Small intestine (tissue), 7 donors: ENCODE measurements at regions not wholly inside any gene's neighbourhood (a gene's known extent, or its start where the extent isn't known, plus 50 kb on each side); places are given as distances from the start of the nearest gene placed in this dataset.
"Not testable (repeated sequence)": the region's sequence is repeated elsewhere in the genome, so short reads cannot be mapped to it uniquely, and the experiment has no call there.

Experiments
- DNase-seq, 2 donors: peaks; one replicate each; pipeline versions ENCODE4 v3.0.0 to v3.0.0-alpha.2; 2013
- FAIRE-seq: peaks from 2 replicates; lab custom pipeline; 2012; peaks lifted over from hg19 to GRCh38; lab: Jason Lieb, UNC
- H3K27ac ChIP-seq, 3 donors: one replicate each; pipeline ENCODE4 v1.5.1; 2013; ENCODE audit warnings: low read length in 2 of 3, mild to moderate bottlenecking in 2 of 3, control low read depth in 1 of 3, inconsistent platforms in 1 of 3, low read depth in 1 of 3, moderate library complexity in 1 of 3
- H3K27me3 ChIP-seq, 3 donors: one replicate each; pipeline ENCODE4 v1.6.1; 2013; ENCODE audit warnings: low read length in 3 of 3, inconsistent platforms in 1 of 3; ENCODE audit not compliant: control insufficient read depth in 3 of 3, insufficient read depth in 3 of 3
- H3K36me3 ChIP-seq, 3 donors: one replicate each; pipeline ENCODE4 v1.6.1; 2013; ENCODE audit warnings: low read length in 3 of 3, inconsistent platforms in 1 of 3, low read depth in 1 of 3, mild to moderate bottlenecking in 1 of 3, moderate library complexity in 1 of 3; ENCODE audit not compliant: control insufficient read depth in 3 of 3, insufficient read depth in 2 of 3
- H3K4me1 ChIP-seq, 3 donors: one replicate each; pipeline ENCODE4 v1.6.1; 2013; ENCODE audit warnings: low read length in 2 of 3, inconsistent platforms in 1 of 3, low read depth in 1 of 3, mild to moderate bottlenecking in 1 of 3, moderate library complexity in 1 of 3; ENCODE audit not compliant: control insufficient read depth in 3 of 3, insufficient read depth in 2 of 3
- H3K4me3 ChIP-seq, 3 donors: one replicate each; pipeline ENCODE4 v1.5.1; 2013; ENCODE audit warnings: low read length in 3 of 3, control low read depth in 1 of 3, inconsistent platforms in 1 of 3, low read depth in 1 of 3, mild to moderate bottlenecking in 1 of 3, moderate library complexity in 1 of 3
- H3K9me3 ChIP-seq, 2 donors: one replicate each; pipeline ENCODE4 v1.6.1; 2013; ENCODE audit warnings: low read depth in 1 of 2, low read length in 1 of 2; ENCODE audit not compliant: control insufficient read depth in 2 of 2, insufficient read depth in 1 of 2
- WGBS, 3 donors: extraction: QIAGEN DNeasy Blood & Tissue Kit; methylation state at CpG; one replicate each; pipeline ENCODE4 v1.1.7; 2013; 5-methylcytosine and 5-hydroxymethylcytosine counted together
- donor health status: healthy with polysubstance abuse.
- donor health status: control.
- donor health status: control.
- donor health status: Bipolar disorder and iron deficiency.
- donor health status: healthy.

DNA sequence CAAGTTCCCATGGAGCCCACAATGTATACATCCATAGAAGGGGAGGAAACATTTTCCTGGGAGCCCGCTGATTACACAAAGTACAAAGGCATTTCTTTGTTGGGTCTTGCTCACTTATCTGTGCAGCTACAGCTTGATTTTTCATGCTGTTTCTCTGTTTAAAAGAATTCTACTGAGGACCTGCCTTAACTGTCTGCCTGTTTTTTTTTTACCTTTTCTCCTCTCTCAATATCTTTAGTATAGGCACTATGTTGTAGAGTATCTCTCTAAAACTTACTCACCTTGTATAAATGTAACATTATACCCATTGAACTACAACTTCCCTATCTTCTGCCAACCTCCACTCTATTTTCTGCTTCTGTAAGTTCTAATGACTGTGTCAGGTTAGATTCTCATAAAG is 494.6 kb upstream of the EPHA5 start:
- Histone ChIP-seq H3K27me3 (no peaks in the 10 kb centered on the region), H3K9me3 (peaks cover 0 to 7% of the 10 kb centered on the region in 2 donors), H3K4me3 (no peak overlapping the region), H3K36me3 (no peaks in the 10 kb centered on the region), H3K4me1 (no peaks in the 10 kb centered on the region), H3K27ac (no peak overlapping the region)
- 72 to 98% (median 76%) methylated on average over 1 of the region's 1 CpG for WGBS, 3 donors
- no peak for DNase-seq
- no peak for FAIRE-seq

DNA sequence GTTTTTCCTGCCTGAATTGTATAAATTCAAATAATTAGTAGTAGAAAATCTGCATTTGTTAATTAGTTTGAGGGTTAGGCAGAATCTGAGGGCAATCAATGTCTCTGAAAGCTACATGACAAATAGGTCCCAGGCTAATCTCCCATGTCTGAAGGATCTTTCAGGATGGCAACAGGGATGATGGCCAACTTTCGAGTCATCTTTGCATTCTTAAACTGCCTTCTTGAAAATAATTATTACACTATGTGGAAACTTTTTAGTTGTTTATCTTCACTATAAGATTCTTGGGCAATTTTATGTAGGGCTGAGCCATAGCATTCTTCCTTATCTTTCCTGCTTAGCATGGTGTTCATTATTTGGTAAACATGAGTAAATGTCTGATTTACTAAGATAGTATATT is 490.3 kb upstream of the EPHA5 start:
- Histone ChIP-seq H3K27me3 (no peaks in the 10 kb centered on the region), H3K36me3 (no peaks in the 10 kb centered on the region), H3K9me3 (peaks cover 0 to 7% of the 10 kb centered on the region in 2 donors), H3K27ac (no peak overlapping the region), H3K4me1 (no peaks in the 10 kb centered on the region), H3K4me3 (no peak overlapping the region)
- FAIRE-seq (no peak), DNase-seq (no peak)
- 77 to 96% (median 83%) methylated on average over 1 of the region's 1 CpG for WGBS, 3 donors

GRCh38 chr4:66157594-66157993 is 487.3 kb upstream of the EPHA5 start:
- DNase-seq (no peak), FAIRE-seq (no peak)
- H3K27me3 ChIP-seq, result no peaks in the 10 kb centered on the region
- H3K9me3 ChIP-seq, result peaks cover 0 to 3% of the 10 kb centered on the region in 2 donors
- H3K4me3 ChIP-seq, result no peak overlapping the region
- no peaks in the 10 kb centered on the region for H3K36me3 ChIP-seq
- H3K27ac ChIP-seq, result no peak overlapping the region
- H3K4me1 ChIP-seq, result no peaks in the 10 kb centered on the region

GRCh38 chr4:66130042-66130441 is 459.8 kb upstream of the EPHA5 start:
- no peaks in the 10 kb centered on the region for H3K9me3 ChIP-seq
- H3K27me3 ChIP-seq, result no peaks in the 10 kb centered on the region
- no peak overlapping the region for H3K4me3 ChIP-seq
- no peaks in the 10 kb centered on the region for H3K4me1 ChIP-seq
- WGBS, 3 donors, result 68 to 78% (median 77%) methylated on average over 6 of the region's 6 CpGs
- no peak for DNase-seq
- no peak overlapping the region for H3K27ac ChIP-seq
- H3K36me3 ChIP-seq, result no peaks in the 10 kb centered on the region
- no peak for FAIRE-seq

- no peaks in the 10 kb centered on the region for H3K9me3 ChIP-seq
- H3K36me3 ChIP-seq, result no peaks in the 10 kb centered on the region
- FAIRE-seq (no peak), DNase-seq (no peak)
- 43 to 81% (median 66%) methylated on average over 1 of the region's 1 CpG for WGBS, 3 donors
- H3K4me3 ChIP-seq, result no peak overlapping the region
- H3K4me1 ChIP-seq, result no peaks in the 10 kb centered on the region
- H3K27ac ChIP-seq, result no peak overlapping the region
- no peaks in the 10 kb centered on the region for H3K27me3 ChIP-seq
These were observed 453.6 kb upstream of the EPHA5 start for GRCh38 chr4:66123831-66124413.

DNA sequence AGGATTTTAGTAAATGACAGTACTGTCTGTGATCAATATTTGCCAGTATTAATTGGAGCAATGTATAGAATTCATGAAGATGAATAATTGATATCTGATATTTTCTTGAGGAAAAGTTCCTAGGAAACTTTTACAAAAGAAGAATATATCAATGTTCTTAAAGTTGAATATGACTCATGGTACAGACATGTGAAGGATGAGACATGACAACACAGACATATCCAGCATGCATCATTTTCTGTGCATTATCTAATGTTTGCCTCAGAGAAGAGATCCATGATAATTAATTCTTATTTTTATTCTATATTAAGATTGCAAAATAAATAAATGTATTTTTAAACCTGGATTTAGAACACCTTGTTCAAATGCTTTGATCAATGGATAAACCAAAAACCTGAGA is 452.9 kb upstream of the EPHA5 start:
- Histone ChIP-seq H3K27ac (no peak overlapping the region), H3K27me3 (no peaks in the 10 kb centered on the region), H3K4me1 (no peaks in the 10 kb centered on the region), H3K9me3 (no peaks in the 10 kb centered on the region), H3K36me3 (no peaks in the 10 kb centered on the region), H3K4me3 (no peak overlapping the region)
- FAIRE-seq, result no peak
- no peak for DNase-seq

- H3K27ac ChIP-seq, H3K4me3 ChIP-seq, H3K27me3 ChIP-seq, FAIRE-seq, H3K4me1 ChIP-seq, H3K36me3 ChIP-seq, DNase-seq, H3K9me3 ChIP-seq: not testable (repeated sequence)
These were observed 444.9 kb upstream of the EPHA5 start for GRCh38 chr4:66115231-66115630.

- no peaks in the 10 kb centered on the region for H3K36me3 ChIP-seq
- FAIRE-seq, result peak; percentile 10
- no peak overlapping the region for H3K27ac ChIP-seq
These were observed 438.6 kb upstream of the EPHA5 start for GRCh38 chr4:66108898-66109297.

DNA sequence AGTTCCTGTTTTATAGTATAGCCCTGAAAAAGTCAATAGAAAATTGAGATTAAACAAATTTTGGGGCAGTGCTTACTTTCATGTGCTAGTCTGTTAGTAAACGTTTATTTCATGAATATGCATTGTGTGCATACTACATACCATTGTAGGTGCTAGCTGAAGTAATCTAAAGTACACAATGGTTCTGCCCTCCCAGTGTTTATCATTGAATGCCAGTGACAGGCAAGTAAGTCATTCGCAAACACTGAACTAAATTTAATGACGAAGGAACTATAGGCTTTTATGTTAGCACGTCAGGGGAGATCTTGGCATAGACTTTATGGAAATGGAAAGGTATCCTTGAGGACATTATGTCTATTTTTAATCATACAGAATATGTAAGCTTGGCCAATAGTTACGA is 426.9 kb upstream of the EPHA5 start:
- WGBS, 3 donors, result 29 to 58% (median 41%) methylated on average over 5 of the region's 5 CpGs
- no peak for DNase-seq
- no peak for FAIRE-seq

More at GRCh38 chr4:66108898-66109297, 438.6 kb upstream of the EPHA5 start:
- Histone ChIP-seq H3K9me3 (no peaks in the 10 kb centered on the region), H3K4me3 (no peak overlapping the region), H3K4me1 (no peaks in the 10 kb centered on the region), H3K27me3 (no peaks in the 10 kb centered on the region)
- no peak for DNase-seq

More for the DNA sequence above, 426.9 kb upstream of the EPHA5 start:
- Histone ChIP-seq H3K27ac (no peak overlapping the region), H3K9me3 (peaks cover 0 to 3% of the 10 kb centered on the region in 2 donors), H3K27me3 (no peaks in the 10 kb centered on the region), H3K4me3 (no peak overlapping the region), H3K36me3 (no peaks in the 10 kb centered on the region), H3K4me1 (no peaks in the 10 kb centered on the region)
